Left lung (tissue), 4 donors: ENCODE measurements at regions not wholly inside any gene's neighbourhood (a gene's known extent, or its start where the extent isn't known, plus 50 kb on each side); places are given as distances from the start of the nearest gene placed in this dataset.

Source experiments
- ATAC-seq: fragments of 200-7000 bp; cut with Tn5 transposase; one replicate; pipeline ENCODE4 v1.9.1; 2020; ENCODE audit warnings: moderate library complexity
- DNase-seq, 4 donors: peaks; one replicate each; pipeline ENCODE4 v3.0.0-alpha.2; 2013 to 2020
- H3K27ac ChIP-seq, 2 donors: fragments of 200-600 bp; sonication (generic) in 1 of 2; one replicate each; pipeline versions ENCODE4 v1.5.0 to v1.8.0; 2020 to 2021
- H3K27me3 ChIP-seq, 2 donors: fragments of 200-600 bp; sonication (generic) in 1 of 2; one replicate each; pipeline versions ENCODE4 v1.5.0 to v1.8.0; 2020 to 2021
- H3K36me3 ChIP-seq, 2 donors: fragments of 200-600 bp; sonication (generic) in 1 of 2; one replicate each; pipeline versions ENCODE4 v1.5.0 to v1.8.0; 2020 to 2021
- H3K4me1 ChIP-seq, 2 donors: fragments of 200-600 bp; one replicate each; pipeline ENCODE4 v1.8.0; 2021
- H3K4me3 ChIP-seq, 2 donors: fragments of 200-600 bp; sonication (generic) in 1 of 2; one replicate each; pipeline versions ENCODE4 v1.5.0 to v1.8.0; 2020 to 2021; ENCODE audit warnings: mild to moderate bottlenecking in 1 of 2
- H3K9me3 ChIP-seq, 2 donors: fragments of 200-600 bp; sonication (generic) in 1 of 2; one replicate each; pipeline versions ENCODE4 v1.5.0 to v1.8.0; 2020 to 2021
- intact Hi-C, 2 donors: fragments of 100-400 bp; cut with DNase I; formaldehyde crosslinking; loops; one replicate each; pipeline versions ENCODE4 v1.11.2 to v1.14.2; 2022
- TF ChIP-seq, protein P1 (sequence below), 2 donors: fragments of 200-600 bp; sonication (generic) in 1 of 2; IDR thresholded peaks; one replicate each; pipeline versions ENCODE4 v1.5.0 to v1.8.0; 2021; ENCODE audit warnings: antibody characterized with exemption in 2 of 2
- donor health status: DM: no; HTN: yes; CAD: no.
- donor health status: DM: no; HTN: no; CAD: no.

DNA sequence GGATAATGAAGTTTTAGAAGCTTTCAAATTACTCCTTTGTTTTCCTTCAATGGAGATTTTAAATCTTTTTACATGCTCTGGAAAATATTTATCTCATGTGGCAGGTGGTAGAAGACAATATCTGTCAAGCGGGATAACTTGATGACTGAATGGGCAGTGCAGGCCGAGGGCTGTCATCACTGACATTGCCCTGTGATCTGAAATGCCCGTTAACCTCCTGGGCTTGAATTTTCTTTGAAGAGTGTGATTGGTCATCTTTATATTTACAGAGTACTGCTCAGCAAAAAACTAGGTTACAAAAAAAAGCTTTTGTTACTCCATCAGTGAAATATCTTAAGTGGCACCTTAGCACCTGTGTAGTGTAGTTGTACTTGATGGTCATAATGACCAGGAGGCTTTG is 147.5 kb downstream of the GATB start:
- TF ChIP-seq, protein P1, sequence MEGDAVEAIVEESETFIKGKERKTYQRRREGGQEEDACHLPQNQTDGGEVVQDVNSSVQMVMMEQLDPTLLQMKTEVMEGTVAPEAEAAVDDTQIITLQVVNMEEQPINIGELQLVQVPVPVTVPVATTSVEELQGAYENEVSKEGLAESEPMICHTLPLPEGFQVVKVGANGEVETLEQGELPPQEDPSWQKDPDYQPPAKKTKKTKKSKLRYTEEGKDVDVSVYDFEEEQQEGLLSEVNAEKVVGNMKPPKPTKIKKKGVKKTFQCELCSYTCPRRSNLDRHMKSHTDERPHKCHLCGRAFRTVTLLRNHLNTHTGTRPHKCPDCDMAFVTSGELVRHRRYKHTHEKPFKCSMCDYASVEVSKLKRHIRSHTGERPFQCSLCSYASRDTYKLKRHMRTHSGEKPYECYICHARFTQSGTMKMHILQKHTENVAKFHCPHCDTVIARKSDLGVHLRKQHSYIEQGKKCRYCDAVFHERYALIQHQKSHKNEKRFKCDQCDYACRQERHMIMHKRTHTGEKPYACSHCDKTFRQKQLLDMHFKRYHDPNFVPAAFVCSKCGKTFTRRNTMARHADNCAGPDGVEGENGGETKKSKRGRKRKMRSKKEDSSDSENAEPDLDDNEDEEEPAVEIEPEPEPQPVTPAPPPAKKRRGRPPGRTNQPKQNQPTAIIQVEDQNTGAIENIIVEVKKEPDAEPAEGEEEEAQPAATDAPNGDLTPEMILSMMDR (IDR thresholded peaks at IDR 0.05) = no peak
- Histone ChIP-seq H3K36me3 (no peaks in the 10 kb centered on the region), H3K27me3 (no peaks in the 10 kb centered on the region), H3K27ac (no peak overlapping the region), H3K4me1 (no peaks in the 10 kb centered on the region), H3K9me3 (no peaks in the 10 kb centered on the region), H3K4me3 (no peak overlapping the region)
- ATAC-seq (no peak), DNase-seq (no peak)
- intact Hi-C loops = no loop called here

DNA sequence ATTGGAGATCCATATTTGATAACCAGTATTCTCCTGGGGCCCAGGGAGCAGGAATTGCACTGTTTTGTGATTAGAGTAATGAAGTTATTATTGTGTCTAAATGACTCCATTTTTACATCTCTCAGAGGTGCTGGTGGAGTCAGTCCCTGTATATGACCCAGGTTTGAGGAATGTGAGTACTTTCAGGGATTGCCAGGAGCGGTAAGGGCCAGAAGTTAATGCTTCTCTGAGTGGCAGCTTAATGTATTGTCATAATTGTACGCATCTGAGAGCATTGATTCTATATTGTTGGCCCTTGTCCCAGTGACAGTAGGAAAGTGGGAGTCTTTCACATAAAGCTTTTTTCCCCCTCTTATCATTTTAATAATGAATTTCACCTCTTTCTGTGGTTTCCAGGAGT is 146.2 kb downstream of the GATB start:
- no peak overlapping the region for H3K4me3 ChIP-seq
- no peaks in the 10 kb centered on the region for H3K9me3 ChIP-seq
- no peaks in the 10 kb centered on the region for H3K4me1 ChIP-seq
- intact Hi-C loops = no loop called here
- no peaks in the 10 kb centered on the region for H3K27me3 ChIP-seq
- ATAC-seq (no peak), DNase-seq (no peak)
- H3K36me3 ChIP-seq = no peaks in the 10 kb centered on the region
- no peak overlapping the region for H3K27ac ChIP-seq
- TF ChIP-seq, protein P1 (IDR thresholded peaks at IDR 0.05) = no peak

DNA sequence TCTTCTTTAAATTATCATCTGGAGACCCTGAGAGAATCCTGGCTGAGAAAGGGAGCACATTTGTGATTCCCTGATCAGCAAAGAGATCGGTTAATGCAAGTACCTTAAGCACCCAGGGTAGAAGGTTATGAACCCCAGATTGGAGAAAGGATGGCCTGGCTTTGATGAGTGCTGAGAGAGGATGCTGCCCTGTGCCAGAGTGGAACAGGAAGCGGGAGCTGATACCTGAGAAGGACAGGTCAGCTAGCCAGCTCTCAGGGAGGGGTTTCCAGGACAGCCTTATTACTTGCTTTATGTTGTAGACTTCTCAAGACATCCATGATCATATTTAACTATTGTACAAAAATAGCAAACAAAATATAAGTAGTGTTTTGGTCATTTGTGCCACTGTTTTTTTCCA is 141.9 kb downstream of the GATB start:
- ATAC-seq (no peak), DNase-seq (no peak)
- H3K4me3 ChIP-seq = no peak overlapping the region
- no peaks in the 10 kb centered on the region for H3K27me3 ChIP-seq
- no peak overlapping the region for H3K27ac ChIP-seq
- H3K4me1 ChIP-seq = no peaks in the 10 kb centered on the region
- H3K9me3 ChIP-seq = no peaks in the 10 kb centered on the region
- TF ChIP-seq, protein P1 (IDR thresholded peaks at IDR 0.05) = no peak
- H3K36me3 ChIP-seq = no peaks in the 10 kb centered on the region
- intact Hi-C loops = no loop called here

DNA sequence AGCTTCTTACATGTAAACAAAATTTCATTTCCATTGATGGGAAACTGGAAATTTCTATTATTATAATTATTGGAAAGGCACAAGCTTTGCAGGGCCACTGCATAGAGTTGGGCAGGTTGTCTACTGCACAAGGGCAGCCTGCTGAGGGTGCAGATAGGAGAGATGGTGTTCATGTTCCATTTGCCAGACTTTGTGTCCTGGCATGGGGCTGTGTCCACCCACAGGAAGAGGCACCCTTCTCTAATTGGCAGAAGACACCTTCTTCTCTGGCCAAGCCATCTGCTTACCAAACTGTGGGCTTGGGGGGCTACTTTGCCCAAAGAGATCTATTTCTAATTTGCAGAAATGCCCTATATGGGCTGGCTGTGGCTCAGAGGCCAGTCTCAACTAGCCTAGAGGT is 140.7 kb downstream of the GATB start:
- Histone ChIP-seq H3K36me3 (no peaks in the 10 kb centered on the region), H3K4me1 (no peaks in the 10 kb centered on the region), H3K4me3 (no peak overlapping the region), H3K27ac (no peak overlapping the region), H3K9me3 (no peaks in the 10 kb centered on the region), H3K27me3 (no peaks in the 10 kb centered on the region)
- ATAC-seq (no peak), DNase-seq (no peak)
- intact Hi-C loops = no loop called here
- TF ChIP-seq, protein P1 (IDR thresholded peaks at IDR 0.05) = no peak
